ENCODE measurements at regions not wholly inside any gene's neighbourhood (a gene's known extent, or its start where the extent isn't known, plus 50 kb on each side); places are given as distances from the start of the nearest gene placed in this dataset.
"Not testable (repeated sequence)": the region's sequence is repeated elsewhere in the genome, so short reads cannot be mapped to it uniquely, and the experiment has no call there.

- no peak for DNase-seq (ENCODE audit: low read depth)
Observed at GRCh38 chr21:14613486-14614224, 67.5 kb upstream of the SAMSN1 start.

DNA sequence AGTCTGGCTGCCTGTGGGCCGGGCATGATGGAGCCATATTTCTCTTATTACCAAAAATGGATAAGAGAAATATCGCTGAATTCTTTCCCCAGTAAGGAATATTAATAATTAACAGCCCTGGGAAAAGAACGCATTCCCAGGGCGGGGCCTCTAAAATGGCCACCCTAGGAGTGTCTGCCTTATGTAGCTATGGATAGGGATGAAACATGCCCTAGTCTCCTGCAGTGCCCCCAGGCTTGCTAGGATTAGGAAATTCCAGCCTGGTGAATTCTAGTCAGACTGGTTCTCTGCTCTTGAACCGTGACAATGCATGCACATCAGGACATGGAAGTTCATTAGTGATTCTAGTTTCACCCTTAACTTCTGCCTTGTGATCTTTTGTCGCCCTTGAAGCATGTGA lies 64.0 kb upstream of the SAMSN1 start:
- not testable (repeated sequence) for DNase-seq (ENCODE audit: low read depth)

DNA sequence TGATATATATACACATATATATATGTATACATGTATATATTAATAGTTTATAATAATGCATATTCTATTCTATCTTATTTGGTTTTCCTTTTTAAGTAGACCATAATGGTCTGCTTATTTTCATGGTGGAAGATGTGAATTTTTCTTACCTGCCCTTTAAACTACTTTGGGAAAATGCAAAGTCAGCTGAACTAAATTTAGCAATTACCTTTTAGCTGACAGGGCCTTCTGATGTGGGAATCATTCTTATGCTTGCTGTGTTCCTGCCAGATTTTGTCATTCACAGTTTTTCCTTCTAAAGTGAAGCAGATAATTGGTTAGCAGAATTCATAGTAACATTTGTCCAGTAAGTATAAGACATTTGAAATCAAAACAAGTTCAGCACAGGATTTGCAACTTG lies 63.2 kb upstream of the SAMSN1 start:
- DNase-seq (ENCODE audit: low read depth) = no peak

GRCh38 chr21:14607262-14607661 lies 61.1 kb upstream of the SAMSN1 start:
- DNase-seq (ENCODE audit: low read depth) = no peak

- no peak for DNase-seq (ENCODE audit: low read depth)
Observed at GRCh38 chr21:14603202-14603601, 57.1 kb upstream of the SAMSN1 start.

DNA sequence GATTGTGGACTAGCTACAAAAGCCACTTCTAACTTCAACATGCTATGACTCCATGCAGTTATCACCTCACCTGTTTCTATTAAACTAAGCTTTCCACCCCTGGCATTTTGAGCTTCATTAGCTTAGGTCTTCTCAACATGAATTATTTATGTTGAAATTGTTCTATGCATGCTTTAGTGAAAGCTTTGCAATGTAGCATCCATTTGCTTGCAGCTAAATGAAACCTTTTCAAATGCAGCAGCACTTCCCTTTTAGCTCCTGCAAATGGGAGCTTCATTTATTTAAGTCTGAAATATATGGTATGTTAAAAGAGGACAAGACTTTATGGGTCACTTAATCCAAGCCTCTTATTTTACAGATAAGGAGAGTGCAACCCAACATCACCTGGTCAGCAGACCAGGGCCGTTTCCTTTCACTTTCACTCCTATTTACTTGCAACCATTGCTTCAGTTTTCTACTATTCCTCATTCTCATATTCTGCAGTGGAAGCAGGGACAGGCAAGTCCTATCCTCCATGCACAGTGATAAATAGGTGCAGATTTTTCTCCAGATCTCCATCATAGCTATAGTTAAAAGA lies 56.4 kb upstream of the SAMSN1 start:
- DNase-seq (ENCODE audit: low read depth) = no peak

DNA sequence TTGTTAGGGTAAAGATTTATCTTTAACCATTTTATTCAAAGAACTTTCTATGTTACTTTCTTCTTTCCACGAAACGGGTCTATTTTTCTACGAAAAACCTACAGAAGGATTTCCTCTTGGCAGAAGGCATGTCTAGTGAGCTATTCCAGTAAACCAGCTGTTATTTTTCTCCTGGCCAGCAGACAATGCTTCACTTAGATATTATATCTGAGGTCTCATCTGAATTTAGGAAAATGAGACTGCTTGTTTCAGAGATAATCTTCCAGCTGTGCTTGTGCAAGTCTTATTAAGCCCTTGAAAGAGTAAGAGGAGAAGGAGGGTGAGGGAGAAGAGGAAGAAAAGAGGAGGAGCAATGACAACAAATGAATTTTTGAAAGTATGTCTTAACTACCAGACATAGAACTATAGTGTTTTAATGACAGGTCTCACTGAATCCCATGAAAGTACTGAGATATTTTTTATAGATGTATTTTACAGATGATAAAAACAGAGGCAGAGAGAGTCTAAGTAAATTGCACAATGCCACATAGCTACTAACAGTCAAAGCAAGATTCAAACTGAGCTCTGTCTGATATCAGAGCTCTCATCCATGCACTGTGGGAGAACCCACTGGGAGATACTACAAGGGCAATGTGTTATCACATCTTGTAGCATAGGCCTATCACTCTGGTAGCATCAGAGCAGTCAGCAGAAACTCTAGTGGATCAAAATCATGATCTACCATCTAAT lies 54.6 kb upstream of the SAMSN1 start:
- DNase-seq (ENCODE audit: low read depth) = no peak

DNA sequence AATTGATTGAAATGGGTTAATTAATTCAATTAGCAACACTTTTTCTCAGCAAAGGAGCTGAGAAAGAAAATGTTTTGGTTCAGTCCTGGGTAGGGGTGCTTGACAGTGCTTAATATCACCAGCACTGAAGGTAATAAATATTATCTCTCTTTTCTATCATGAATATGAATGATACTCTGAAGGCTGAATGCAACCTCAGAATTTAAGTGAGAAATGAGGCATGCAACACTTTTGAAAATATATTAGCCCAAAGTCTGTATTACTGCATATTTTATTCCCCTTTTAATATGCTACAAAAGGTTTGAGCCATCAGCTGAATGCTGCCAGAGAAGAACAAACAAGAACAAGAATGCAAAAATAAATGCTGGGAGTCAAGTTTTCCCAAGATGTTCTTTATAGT lies 52.0 kb upstream of the SAMSN1 start:
- DNase-seq (ENCODE audit: low read depth) = no peak
